DND-41 (cell line): ENCODE measurements at regions not wholly inside any gene's neighbourhood (a gene's known extent, or its start where the extent isn't known, plus 50 kb on each side); places are given as distances from the start of the nearest gene placed in this dataset.

ENCODE experiments used
- ATAC-seq: fragments of 200-7000 bp; cut with Tn5 transposase; 3 replicates; pipeline ENCODE4 v1.9.1; 2021; ENCODE audit warnings: low read depth; ENCODE audit not compliant: insufficient read depth
- DNase-seq: peaks from one replicate; pipeline ENCODE4 v3.0.0-alpha.2; 2020
- H2AFZ ChIP-seq: 2 replicates; pipeline ENCODE4 v1.6.0; 2012; ENCODE audit warnings: low read depth, low read length
- H3K27ac ChIP-seq: 2 replicates; pipeline ENCODE4 v1.5.1; 2012; ENCODE audit warnings: low read length, inconsistent platforms
- H3K27me3 ChIP-seq: fragments of 200-600 bp; sonication (generic); 2 replicates; pipeline ENCODE4 v1.6.0; 2012; ENCODE audit warnings: low read length, mild to moderate bottlenecking, inconsistent platforms; ENCODE audit not compliant: insufficient read depth, poor library complexity
- H3K36me3 ChIP-seq: 2 replicates; pipeline ENCODE4 v1.5.1; 2012; ENCODE audit warnings: low read length, inconsistent platforms; ENCODE audit not compliant: insufficient read depth
- H3K4me1 ChIP-seq: 2 replicates; pipeline ENCODE4 v1.5.1; 2012; ENCODE audit warnings: mild to moderate bottlenecking, low read length; ENCODE audit not compliant: insufficient read depth
- H3K4me2 ChIP-seq: 2 replicates; pipeline ENCODE4 v1.6.0; 2012; ENCODE audit warnings: mild to moderate bottlenecking, moderate library complexity, low read length, inconsistent platforms; ENCODE audit not compliant: insufficient read depth
- H3K4me3 ChIP-seq, 2 experiments: fragments of 200-600 bp in 1 of 2; shearing (Covaris generic) in 1 of 2; 2 replicates each; pipeline ENCODE4 v1.5.1; 2012 to 2016; ENCODE audit warnings: inconsistent platforms in 2 of 2, low read length in 2 of 2, mild to moderate bottlenecking in 2 of 2, low read depth in 1 of 2, moderate library complexity in 1 of 2
- H3K79me2 ChIP-seq: 2 replicates; pipeline ENCODE4 v1.6.0; 2012; ENCODE audit warnings: low read length, inconsistent platforms; ENCODE audit not compliant: insufficient read depth
- H3K9ac ChIP-seq: 2 replicates; pipeline ENCODE4 v1.6.0; 2012; ENCODE audit warnings: low read depth, mild to moderate bottlenecking, inconsistent platforms, low read length, moderate library complexity
- H3K9me3 ChIP-seq: 2 replicates; pipeline ENCODE4 v1.5.1; 2012; ENCODE audit warnings: low read length, moderate library complexity, mild to moderate bottlenecking, inconsistent platforms; ENCODE audit not compliant: insufficient read depth, severe bottlenecking
- H4K20me1 ChIP-seq: 2 replicates; pipeline ENCODE4 v1.6.0; 2012; ENCODE audit warnings: low read length; ENCODE audit not compliant: insufficient read depth
- EZH2 ChIP-seq: IDR thresholded peaks from 3 replicates; pipeline ENCODE4 v1.6.1; 2012; ENCODE audit warnings: borderline replicate concordance, low read depth, mild to moderate bottlenecking, moderate library complexity, low read length, inconsistent platforms; ENCODE audit not compliant: severe bottlenecking
- TF ChIP-seq, protein P1 (sequence below): IDR thresholded peaks from 2 replicates; pipeline ENCODE4 v1.5.1; 2012; ENCODE audit warnings: borderline replicate concordance, low read length, moderate library complexity, mild to moderate bottlenecking; ENCODE audit not compliant: poor library complexity, severe bottlenecking; ENCODE audit errors: extremely low read depth

DNA sequence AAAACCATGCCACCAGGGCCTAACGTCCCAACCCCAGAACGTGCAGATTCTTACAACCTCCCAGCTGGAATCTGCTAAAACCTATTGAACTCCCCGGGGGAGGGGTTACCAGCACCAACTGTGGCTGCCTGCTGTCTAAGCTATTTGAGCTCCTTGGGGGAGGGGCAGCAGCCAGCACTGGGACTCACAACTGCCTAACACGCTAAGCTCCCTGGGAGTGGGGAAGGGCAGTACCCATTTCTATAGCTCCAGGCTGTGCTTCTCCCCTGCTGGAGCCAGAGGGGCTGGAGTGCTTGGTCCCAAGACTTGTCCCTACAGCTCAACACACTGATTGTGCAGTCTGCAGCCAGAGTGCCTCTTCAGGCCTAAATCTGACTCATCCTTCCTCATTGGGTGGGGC is 459.8 kb upstream of the FGF16 start:
- DNase-seq (no peak), ATAC-seq (no peak)
- Histone ChIP-seq H3K79me2 (no peaks in the 10 kb centered on the region), H3K9me3 (no peaks in the 10 kb centered on the region), H3K27ac (no peak overlapping the region), H3K4me2 (no peak overlapping the region), H3K4me3 (no peak overlapping the region), H2AFZ (no peak overlapping the region), H3K27me3 (no peaks in the 10 kb centered on the region), H3K9ac (no peak overlapping the region), H4K20me1 (no peaks in the 10 kb centered on the region), H3K36me3 (no peaks in the 10 kb centered on the region), H3K4me1 (no peaks in the 10 kb centered on the region)
- TF ChIP-seq, protein P1, sequence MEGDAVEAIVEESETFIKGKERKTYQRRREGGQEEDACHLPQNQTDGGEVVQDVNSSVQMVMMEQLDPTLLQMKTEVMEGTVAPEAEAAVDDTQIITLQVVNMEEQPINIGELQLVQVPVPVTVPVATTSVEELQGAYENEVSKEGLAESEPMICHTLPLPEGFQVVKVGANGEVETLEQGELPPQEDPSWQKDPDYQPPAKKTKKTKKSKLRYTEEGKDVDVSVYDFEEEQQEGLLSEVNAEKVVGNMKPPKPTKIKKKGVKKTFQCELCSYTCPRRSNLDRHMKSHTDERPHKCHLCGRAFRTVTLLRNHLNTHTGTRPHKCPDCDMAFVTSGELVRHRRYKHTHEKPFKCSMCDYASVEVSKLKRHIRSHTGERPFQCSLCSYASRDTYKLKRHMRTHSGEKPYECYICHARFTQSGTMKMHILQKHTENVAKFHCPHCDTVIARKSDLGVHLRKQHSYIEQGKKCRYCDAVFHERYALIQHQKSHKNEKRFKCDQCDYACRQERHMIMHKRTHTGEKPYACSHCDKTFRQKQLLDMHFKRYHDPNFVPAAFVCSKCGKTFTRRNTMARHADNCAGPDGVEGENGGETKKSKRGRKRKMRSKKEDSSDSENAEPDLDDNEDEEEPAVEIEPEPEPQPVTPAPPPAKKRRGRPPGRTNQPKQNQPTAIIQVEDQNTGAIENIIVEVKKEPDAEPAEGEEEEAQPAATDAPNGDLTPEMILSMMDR, result no peak
- TF ChIP-seq EZH2, result no peak

DNA sequence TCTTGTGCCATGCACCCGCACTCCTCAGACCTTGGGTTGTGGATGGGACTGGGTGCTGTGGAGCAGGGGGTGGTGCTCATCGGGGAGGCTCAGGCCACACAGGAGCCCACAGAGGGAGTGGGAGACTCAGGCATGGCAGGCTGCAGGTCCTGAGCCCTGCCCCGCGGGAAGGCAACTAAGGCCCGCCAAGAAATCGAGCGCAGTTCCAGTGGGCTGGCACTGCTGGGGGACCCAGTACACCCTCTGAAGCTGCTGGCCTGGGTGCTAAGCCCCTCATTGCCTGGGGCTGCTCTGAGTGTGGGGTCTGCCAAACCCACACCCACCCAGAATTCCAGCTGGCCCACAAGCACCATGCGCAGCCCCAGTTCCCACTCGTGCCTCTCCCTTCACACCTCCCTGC is 450.5 kb upstream of the FGF16 start:
- Histone ChIP-seq H3K4me3 (no peak overlapping the region), H3K27ac (no peak overlapping the region), H3K4me1 (no peaks in the 10 kb centered on the region), H3K4me2 (no peak overlapping the region), H3K79me2 (no peaks in the 10 kb centered on the region), H3K36me3 (no peaks in the 10 kb centered on the region), H3K9me3 (no peaks in the 10 kb centered on the region), H3K9ac (no peak overlapping the region), H4K20me1 (no peaks in the 10 kb centered on the region), H2AFZ (no peak overlapping the region), H3K27me3 (no peaks in the 10 kb centered on the region)
- ATAC-seq (no peak), DNase-seq (no peak)
- no peak for TF ChIP-seq EZH2
- TF ChIP-seq, protein P1, result no peak

GRCh38 chrX:77003530-77003929 is 443.7 kb upstream of the FGF16 start:
- ATAC-seq (no peak), DNase-seq (no peak)
- Histone ChIP-seq H3K9ac (no peak overlapping the region), H3K4me1 (no peaks in the 10 kb centered on the region), H3K79me2 (no peaks in the 10 kb centered on the region), H3K27ac (no peak overlapping the region), H3K27me3 (no peaks in the 10 kb centered on the region), H2AFZ (no peak overlapping the region), H3K9me3 (no peaks in the 10 kb centered on the region), H4K20me1 (no peaks in the 10 kb centered on the region), H3K4me2 (no peak overlapping the region), H3K4me3 (no peak overlapping the region), H3K36me3 (no peaks in the 10 kb centered on the region)
- no peak for TF ChIP-seq EZH2
- TF ChIP-seq, protein P1, result no peak

- Histone ChIP-seq H3K36me3 (no peaks in the 10 kb centered on the region), H3K4me3 (no peak overlapping the region), H3K4me1 (no peaks in the 10 kb centered on the region), H3K9ac (no peak overlapping the region), H3K9me3 (no peaks in the 10 kb centered on the region), H2AFZ (no peak overlapping the region), H4K20me1 (no peaks in the 10 kb centered on the region), H3K79me2 (no peaks in the 10 kb centered on the region), H3K27me3 (no peaks in the 10 kb centered on the region), H3K27ac (no peak overlapping the region), H3K4me2 (no peak overlapping the region)
- TF ChIP-seq, protein P1, result no peak
- ATAC-seq (peak; percentile 66), DNase-seq (peak; percentile 20)
Measured at GRCh38 chrX:77003956-77004355, 443.2 kb upstream of the FGF16 start.
